T-helper 2 cell treated with Interferon-gamma antibody and Interleukin-4, amounts not matched to agents 5 μg/mL and 100 μg/mL, for 36 hours (primary cell): ENCODE measurements at regions not wholly inside any gene's neighbourhood (a gene's known extent, or its start where the extent isn't known, plus 50 kb on each side); places are given as distances from the start of the nearest gene placed in this dataset.

Source experiments
- DNase-seq: peaks from one replicate; pipeline ENCODE4 v3.0.0; 2021; ENCODE audit warnings: low spot score
- H3K27ac Mint-ChIP-seq: one replicate; pipeline ENCODE4 v1.8.0; 2021; ENCODE audit warnings: mild to moderate bottlenecking, mixed read lengths
- H3K27me3 Mint-ChIP-seq: one replicate; pipeline ENCODE4 v1.8.0; 2021; ENCODE audit warnings: low read depth, mixed read lengths
- H3K36me3 Mint-ChIP-seq: one replicate; pipeline ENCODE4 v1.8.0; 2021; ENCODE audit warnings: low read depth, mixed read lengths
- H3K4me1 Mint-ChIP-seq: one replicate; pipeline ENCODE4 v1.8.0; 2021; ENCODE audit warnings: low read depth, mixed read lengths
- H3K4me3 Mint-ChIP-seq: one replicate; pipeline ENCODE4 v1.8.0; 2022; ENCODE audit warnings: mild to moderate bottlenecking, moderate library complexity, mixed read lengths
- H3K9me3 Mint-ChIP-seq: one replicate; pipeline ENCODE4 v1.8.0; 2021; ENCODE audit warnings: mixed read lengths

DNA sequence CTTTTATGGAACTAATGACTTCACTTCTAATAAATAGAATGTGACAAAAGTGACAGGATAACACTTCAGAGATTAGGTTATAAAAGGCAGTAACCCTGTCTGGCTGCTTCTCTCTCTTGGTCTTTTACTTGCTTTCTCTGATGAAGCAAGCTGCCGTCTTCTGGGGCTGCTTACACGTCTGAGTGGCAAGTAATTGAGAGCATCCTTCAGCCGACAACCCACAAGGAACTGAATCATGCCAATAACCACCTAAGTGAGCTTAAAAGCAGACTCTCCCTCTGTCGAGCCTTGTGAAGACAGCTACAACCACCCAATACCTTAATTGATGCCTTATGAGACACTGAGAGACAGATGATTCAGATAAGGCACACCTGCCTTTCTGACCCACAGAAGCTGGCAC, 1091.2 kb downstream of the SLITRK1 start:
- Mint-ChIP-seq H3K4me1 (no peaks in the 10 kb centered on the region), H3K27me3 (no peaks in the 10 kb centered on the region), H3K9me3 (peaks cover 12% of the 10 kb centered on the region), H3K4me3 (no peak overlapping the region), H3K27ac (no peak overlapping the region), H3K36me3 (no peaks in the 10 kb centered on the region)
- no peak for DNase-seq

DNA sequence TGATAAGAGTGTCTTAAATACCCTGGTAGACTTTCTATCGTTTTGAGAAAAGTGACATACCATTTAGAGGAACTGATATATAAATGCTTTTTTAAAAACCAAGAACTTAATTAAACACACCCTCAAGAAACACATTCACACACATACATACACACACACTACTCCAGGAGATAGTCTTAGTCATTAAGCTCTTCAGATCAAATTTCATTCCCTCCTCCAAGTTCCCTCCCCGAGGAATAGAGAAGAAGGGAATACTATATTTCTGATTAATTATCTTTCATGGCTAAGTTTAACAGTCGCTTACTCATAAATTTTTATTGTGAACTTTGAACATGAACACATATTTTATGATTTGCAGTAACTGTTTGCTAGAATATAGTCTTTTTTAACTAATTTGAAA, 1109.5 kb downstream of the SLITRK1 start:
- Mint-ChIP-seq H3K4me1 (no peaks in the 10 kb centered on the region), H3K27me3 (no peaks in the 10 kb centered on the region), H3K27ac (no peak overlapping the region), H3K36me3 (no peaks in the 10 kb centered on the region), H3K9me3 (peaks cover 15% of the 10 kb centered on the region), H3K4me3 (no peak overlapping the region)
- DNase-seq = no peak

- Mint-ChIP-seq H3K36me3 (no peaks in the 10 kb centered on the region), H3K4me3 (no peak overlapping the region), H3K27ac (no peak overlapping the region), H3K4me1 (no peaks in the 10 kb centered on the region), H3K9me3 (peaks cover 14% of the 10 kb centered on the region), H3K27me3 (no peaks in the 10 kb centered on the region)
- no peak for DNase-seq
Observed at GRCh38 chr13:82766732-82767321, 1115.4 kb downstream of the SLITRK1 start.

DNA sequence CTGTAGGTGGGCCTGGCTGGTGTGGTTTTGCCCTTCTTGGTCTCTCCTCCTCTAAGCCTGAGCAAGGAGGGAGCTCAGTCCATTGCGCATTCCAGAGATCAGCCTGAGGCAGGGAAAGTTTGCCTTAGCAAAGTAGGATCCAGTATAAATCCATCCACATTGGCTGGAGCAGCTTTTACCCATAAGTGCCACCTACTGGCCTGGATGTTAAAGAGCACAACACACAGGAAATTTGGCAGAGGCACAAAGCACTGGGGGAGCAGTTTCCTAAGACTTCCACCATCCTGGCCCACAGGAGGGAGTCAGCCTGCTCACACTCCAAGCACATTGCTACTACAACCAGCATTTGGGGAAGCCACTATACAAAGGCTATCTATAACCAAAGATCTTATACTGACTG, 1124.2 kb downstream of the SLITRK1 start:
- Mint-ChIP-seq H3K9me3 (peaks cover 25% of the 10 kb centered on the region), H3K27me3 (no peaks in the 10 kb centered on the region), H3K4me3 (no peak overlapping the region), H3K4me1 (no peaks in the 10 kb centered on the region), H3K36me3 (no peaks in the 10 kb centered on the region), H3K27ac (no peak overlapping the region)
- DNase-seq = no peak

GRCh38 chr13:82751206-82751605, 1131.1 kb downstream of the SLITRK1 start:
- H3K4me3 Mint-ChIP-seq = no peak overlapping the region
- peaks cover 12% of the 10 kb centered on the region for H3K9me3 Mint-ChIP-seq
- no peaks in the 10 kb centered on the region for H3K36me3 Mint-ChIP-seq
- DNase-seq = no peak
- H3K27ac Mint-ChIP-seq = no peak overlapping the region
- H3K4me1 Mint-ChIP-seq = no peaks in the 10 kb centered on the region
- no peaks in the 10 kb centered on the region for H3K27me3 Mint-ChIP-seq

DNA sequence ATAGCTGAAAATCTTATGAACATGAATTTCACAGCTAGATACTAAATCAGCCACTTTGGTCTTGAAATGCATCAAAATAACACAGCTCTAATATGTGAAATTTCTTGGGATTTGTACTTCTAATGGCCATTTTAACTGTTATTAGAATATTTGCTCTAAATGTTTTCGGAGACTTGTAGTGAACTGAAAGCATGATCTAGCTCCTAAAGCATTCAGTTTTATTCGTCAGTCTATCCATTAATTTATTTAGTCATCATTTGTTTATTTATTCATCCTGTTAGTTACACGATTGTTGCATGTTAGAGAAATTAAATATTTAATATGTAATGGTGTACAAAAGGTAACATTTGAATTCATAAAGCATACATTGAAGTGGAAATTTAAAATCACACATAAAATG, 1132.7 kb downstream of the SLITRK1 start:
- no peak overlapping the region for H3K27ac Mint-ChIP-seq
- no peak overlapping the region for H3K4me3 Mint-ChIP-seq
- no peaks in the 10 kb centered on the region for H3K27me3 Mint-ChIP-seq
- H3K4me1 Mint-ChIP-seq = no peaks in the 10 kb centered on the region
- H3K9me3 Mint-ChIP-seq = peaks cover 13% of the 10 kb centered on the region
- no peaks in the 10 kb centered on the region for H3K36me3 Mint-ChIP-seq
- DNase-seq = no peak

DNA sequence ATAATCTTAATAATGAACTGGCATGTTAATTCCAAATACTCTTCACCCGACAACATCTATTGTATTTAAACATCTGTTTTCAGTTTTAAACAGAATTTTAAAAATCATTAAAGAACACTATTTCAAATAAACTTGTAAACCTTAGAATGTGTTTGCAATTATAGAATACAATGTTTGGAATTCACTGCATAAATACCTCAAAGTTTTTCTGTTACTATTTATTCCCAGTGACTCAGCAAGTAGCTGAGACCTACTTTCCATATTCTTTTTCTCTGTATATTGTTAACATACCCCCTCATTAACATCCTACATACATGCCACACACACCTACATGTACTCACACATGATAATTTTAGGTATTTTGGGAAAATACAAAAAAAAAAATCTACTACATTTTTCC, 1134.3 kb downstream of the SLITRK1 start:
- no peaks in the 10 kb centered on the region for H3K27me3 Mint-ChIP-seq
- no peaks in the 10 kb centered on the region for H3K4me1 Mint-ChIP-seq
- H3K9me3 Mint-ChIP-seq = peaks cover 14% of the 10 kb centered on the region
- H3K36me3 Mint-ChIP-seq = no peaks in the 10 kb centered on the region
- no peak for DNase-seq
- no peak overlapping the region for H3K27ac Mint-ChIP-seq
- H3K4me3 Mint-ChIP-seq = no peak overlapping the region

GRCh38 chr13:82747291-82747690, 1135.0 kb downstream of the SLITRK1 start:
- H3K36me3 Mint-ChIP-seq = no peaks in the 10 kb centered on the region
- H3K9me3 Mint-ChIP-seq = peaks cover 14% of the 10 kb centered on the region
- no peaks in the 10 kb centered on the region for H3K27me3 Mint-ChIP-seq
- no peak overlapping the region for H3K27ac Mint-ChIP-seq
- H3K4me3 Mint-ChIP-seq = no peak overlapping the region
- H3K4me1 Mint-ChIP-seq = no peaks in the 10 kb centered on the region
- no peak for DNase-seq

DNA sequence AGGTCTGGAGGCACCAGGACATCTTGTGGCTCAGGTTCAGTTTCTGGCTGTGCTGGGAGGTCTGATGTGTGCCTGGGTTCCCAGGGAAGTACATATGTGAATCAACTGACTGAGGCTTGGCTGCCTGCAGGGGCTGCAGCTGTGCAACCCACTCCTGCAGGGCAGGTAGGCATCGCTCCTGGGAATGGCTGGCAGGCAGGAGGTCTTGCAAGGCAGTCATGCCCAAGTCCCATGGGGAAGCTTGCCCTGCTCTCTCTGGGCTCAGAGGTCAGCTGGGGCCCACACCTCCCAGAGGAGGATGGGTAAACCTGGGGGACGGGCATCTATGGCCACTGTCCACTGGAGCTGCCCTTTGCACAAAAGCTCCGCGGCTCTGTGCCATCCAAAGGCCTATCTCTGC, 1141.8 kb downstream of the SLITRK1 start:
- Mint-ChIP-seq H3K36me3 (no peaks in the 10 kb centered on the region), H3K4me3 (no peak overlapping the region), H3K27me3 (no peaks in the 10 kb centered on the region), H3K9me3 (peaks cover 42% of the 10 kb centered on the region), H3K4me1 (no peaks in the 10 kb centered on the region), H3K27ac (no peak overlapping the region)
- DNase-seq = no peak

DNA sequence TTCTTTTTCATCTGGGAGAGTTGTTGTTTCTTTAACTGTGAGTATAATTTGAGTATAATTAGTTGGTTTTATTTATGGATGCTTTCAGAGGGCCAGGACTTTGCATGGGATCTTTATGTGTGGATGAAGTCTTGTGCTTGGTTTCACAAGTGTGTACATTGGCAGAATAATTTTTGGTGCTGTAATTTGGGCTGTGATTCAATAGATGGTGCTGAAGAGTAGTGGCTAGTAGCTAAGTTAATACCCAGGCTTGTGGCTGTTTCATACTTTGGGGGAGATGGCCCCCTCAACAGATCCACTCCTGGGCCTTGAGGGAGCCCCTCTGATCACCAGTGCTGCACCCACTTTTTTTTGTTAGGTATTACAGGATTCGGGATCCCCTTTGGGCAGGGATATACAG, 1142.4 kb downstream of the SLITRK1 start:
- no peaks in the 10 kb centered on the region for H3K27me3 Mint-ChIP-seq
- H3K27ac Mint-ChIP-seq = no peak overlapping the region
- no peaks in the 10 kb centered on the region for H3K4me1 Mint-ChIP-seq
- DNase-seq = no peak
- no peak overlapping the region for H3K4me3 Mint-ChIP-seq
- peaks cover 46% of the 10 kb centered on the region for H3K9me3 Mint-ChIP-seq
- no peaks in the 10 kb centered on the region for H3K36me3 Mint-ChIP-seq

DNA sequence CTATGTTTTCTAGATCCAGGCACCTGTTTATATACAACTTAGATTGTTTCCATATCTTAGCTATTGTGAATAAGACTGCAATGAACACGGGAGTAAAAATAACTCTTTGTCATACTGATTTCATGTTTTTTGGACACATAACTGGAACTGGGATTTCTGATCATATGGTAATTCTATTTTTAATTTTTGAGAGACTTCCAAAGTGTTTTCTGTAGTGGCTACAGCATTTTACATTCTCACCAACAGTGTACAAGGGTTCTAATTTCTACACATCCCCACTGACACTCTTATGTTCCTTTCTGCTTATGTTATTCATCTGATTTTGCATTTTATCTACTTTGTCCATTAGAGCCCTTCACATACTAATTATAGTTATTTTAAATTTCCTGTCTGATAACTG, 1152.9 kb downstream of the SLITRK1 start:
- DNase-seq = no peak
- Mint-ChIP-seq H3K4me3 (no peak overlapping the region), H3K9me3 (peaks cover 34% of the 10 kb centered on the region), H3K27me3 (no peaks in the 10 kb centered on the region), H3K36me3 (no peaks in the 10 kb centered on the region), H3K27ac (no peak overlapping the region), H3K4me1 (no peaks in the 10 kb centered on the region)

DNA sequence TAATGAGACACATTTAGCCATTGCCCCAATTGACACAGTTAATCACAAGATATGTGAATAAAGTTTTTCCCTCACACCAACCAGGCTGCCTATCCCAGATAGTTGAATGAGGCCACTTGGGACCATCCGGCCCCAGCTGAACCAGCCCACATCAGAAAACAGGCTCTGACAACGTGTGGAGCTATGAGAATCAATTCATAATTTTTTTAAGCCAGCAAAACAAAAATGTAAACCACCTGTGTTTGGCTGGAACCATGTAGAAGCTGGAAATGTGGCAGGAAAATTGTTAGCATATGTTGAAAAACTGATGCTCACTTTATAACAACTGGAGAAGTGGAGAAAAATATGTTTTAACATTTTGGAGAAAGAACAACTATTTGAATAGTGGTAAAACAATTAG, 1161.3 kb downstream of the SLITRK1 start:
- Mint-ChIP-seq H3K27me3 (no peaks in the 10 kb centered on the region), H3K4me1 (no peaks in the 10 kb centered on the region), H3K9me3 (peaks cover 5% of the 10 kb centered on the region), H3K4me3 (no peak overlapping the region), H3K36me3 (no peaks in the 10 kb centered on the region), H3K27ac (no peak overlapping the region)
- no peak for DNase-seq

DNA sequence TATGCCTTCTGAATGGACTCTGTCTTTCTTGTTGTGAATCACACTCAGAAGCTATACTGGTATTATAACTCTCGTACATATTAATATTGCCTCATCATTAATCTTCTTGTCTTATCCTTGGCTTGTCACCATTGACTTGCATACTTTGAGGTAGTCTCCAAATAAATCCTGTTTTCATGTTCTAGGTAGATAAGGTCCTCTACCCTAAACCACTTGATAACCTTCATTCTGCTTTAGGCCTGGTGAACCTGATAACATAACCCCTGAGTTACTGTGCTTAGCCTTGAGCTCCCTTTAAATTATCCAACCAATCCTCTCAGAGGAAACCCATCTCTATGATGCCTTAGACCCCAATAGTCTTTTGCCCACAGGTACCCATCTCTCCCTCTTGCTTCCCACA, 1162.3 kb downstream of the SLITRK1 start:
- Mint-ChIP-seq H3K27ac (no peak overlapping the region), H3K36me3 (no peaks in the 10 kb centered on the region), H3K9me3 (peaks cover 5% of the 10 kb centered on the region), H3K4me1 (no peaks in the 10 kb centered on the region), H3K4me3 (no peak overlapping the region), H3K27me3 (no peaks in the 10 kb centered on the region)
- DNase-seq = no peak

DNA sequence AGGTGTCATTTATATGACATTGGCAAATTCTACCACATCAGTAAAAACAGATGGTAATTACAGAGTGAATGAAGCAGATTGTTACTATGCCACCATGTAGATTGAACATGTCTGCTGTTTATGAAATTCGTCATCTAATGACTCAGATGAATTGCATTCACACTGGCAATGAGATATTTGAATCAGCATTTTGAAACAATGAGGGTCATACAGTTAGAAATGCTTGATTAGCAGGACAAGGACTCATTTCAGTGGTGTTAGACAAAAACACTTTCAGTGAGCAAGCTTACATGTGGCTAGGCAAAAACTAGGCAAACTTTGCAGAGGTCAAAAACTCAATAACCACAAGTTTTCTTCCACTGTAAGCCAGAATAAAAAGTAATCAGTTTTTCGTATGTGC, 1165.0 kb downstream of the SLITRK1 start:
- Mint-ChIP-seq H3K36me3 (no peaks in the 10 kb centered on the region), H3K4me3 (no peak overlapping the region), H3K4me1 (no peaks in the 10 kb centered on the region), H3K27ac (no peak overlapping the region), H3K27me3 (no peaks in the 10 kb centered on the region), H3K9me3 (peaks cover 5% of the 10 kb centered on the region)
- DNase-seq = no peak

- no peak for DNase-seq
- H3K27ac Mint-ChIP-seq = no peak overlapping the region
- H3K4me1 Mint-ChIP-seq = no peaks in the 10 kb centered on the region
- H3K27me3 Mint-ChIP-seq = no peaks in the 10 kb centered on the region
- H3K9me3 Mint-ChIP-seq = peaks cover 14% of the 10 kb centered on the region
- H3K36me3 Mint-ChIP-seq = no peaks in the 10 kb centered on the region
- no peak overlapping the region for H3K4me3 Mint-ChIP-seq
Observed at GRCh38 chr13:82713687-82714405, 1168.4 kb downstream of the SLITRK1 start.
